HPDE6-E6E7 (cell line): ENCODE measurements at regions not wholly inside any gene's neighbourhood (a gene's known extent, or its start where the extent isn't known, plus 50 kb on each side); places are given as distances from the start of the nearest gene placed in this dataset.
"Not testable (repeated sequence)": the region's sequence is repeated elsewhere in the genome, so short reads cannot be mapped to it uniquely, and the experiment has no call there.

Experiments used
- DNase-seq: peaks from one replicate; pipeline ENCODE4 v3.0.0; 2011; ENCODE audit warnings: missing footprints; ENCODE audit errors: extremely low spot score

GRCh38 chr12:20040831-20041230 is 327.5 kb upstream of the PDE3A start:
- DNase-seq = no peak

- no peak for DNase-seq
These were observed 324.0 kb upstream of the PDE3A start for GRCh38 chr12:20044351-20044750.

- no peak for DNase-seq
These were observed 323.5 kb upstream of the PDE3A start for GRCh38 chr12:20044846-20045245.

- no peak for DNase-seq
These were observed 320.4 kb upstream of the PDE3A start for GRCh38 chr12:20047901-20048300.

- no peak for DNase-seq
These were observed 318.1 kb upstream of the PDE3A start for GRCh38 chr12:20050221-20050620.

- DNase-seq = no peak
These were observed 314.6 kb upstream of the PDE3A start for GRCh38 chr12:20053782-20054181.

- DNase-seq = no peak
These were observed 312.5 kb upstream of the PDE3A start for GRCh38 chr12:20055856-20056255.

- DNase-seq = no peak
These were observed 310.9 kb upstream of the PDE3A start for GRCh38 chr12:20057398-20057797.

- DNase-seq = no peak
These were observed 305.2 kb upstream of the PDE3A start for GRCh38 chr12:20063116-20063515.

- no peak for DNase-seq
These were observed 290.7 kb upstream of the PDE3A start for GRCh38 chr12:20077618-20078017.

- no peak for DNase-seq
These were observed 279.3 kb upstream of the PDE3A start for GRCh38 chr12:20089077-20089476.

- DNase-seq = not testable (repeated sequence)
These were observed 275.0 kb upstream of the PDE3A start for GRCh38 chr12:20093190-20093810.

- no peak for DNase-seq
These were observed 271.9 kb upstream of the PDE3A start for GRCh38 chr12:20096430-20096829.

GRCh38 chr12:20097626-20098025 is 270.7 kb upstream of the PDE3A start:
- no peak for DNase-seq

GRCh38 chr12:20099395-20100183 is 268.7 kb upstream of the PDE3A start:
- no peak for DNase-seq

GRCh38 chr12:20101046-20101445 is 267.3 kb upstream of the PDE3A start:
- DNase-seq = no peak

- no peak for DNase-seq
These were observed 262.4 kb upstream of the PDE3A start for GRCh38 chr12:20105943-20106342.

GRCh38 chr12:20109676-20110075 is 258.7 kb upstream of the PDE3A start:
- no peak for DNase-seq

GRCh38 chr12:20115371-20115770 is 253.0 kb upstream of the PDE3A start:
- DNase-seq = not testable (repeated sequence)

- DNase-seq = no peak
These were observed 248.5 kb upstream of the PDE3A start for GRCh38 chr12:20119596-20120402.

- no peak for DNase-seq
These were observed 248.0 kb upstream of the PDE3A start for GRCh38 chr12:20120403-20120725.

- DNase-seq = no peak
These were observed 246.1 kb upstream of the PDE3A start for GRCh38 chr12:20122274-20122673.

- DNase-seq = no peak
These were observed 244.9 kb upstream of the PDE3A start for GRCh38 chr12:20123465-20123864.
